H1 (cell line): ENCODE measurements at regions not wholly inside any gene's neighbourhood (a gene's known extent, or its start where the extent isn't known, plus 50 kb on each side); places are given as distances from the start of the nearest gene placed in this dataset.

Source experiments
- BRCA1 ChIP-seq: IDR thresholded peaks from 2 replicates; pipeline ENCODE4 v1.6.1; 2012; ENCODE audit warnings: low read depth, low read length, improper control_type of control experiment
- CTCF ChIP-seq, 3 experiments: IDR thresholded peaks; 1 replicate in 2 of 3; 2 replicates in 1 of 3; pipeline versions ENCODE4 v1.5.1 to v1.6.1; 2011; ENCODE audit warnings: low read length in 3 of 3, mild to moderate bottlenecking in 3 of 3, inconsistent platforms in 2 of 3, low read depth in 1 of 3, moderate library complexity in 1 of 3; ENCODE audit not compliant: insufficient read depth in 1 of 3; ENCODE audit errors: control extremely low read depth in 1 of 3
- EGR1 ChIP-seq: IDR thresholded peaks from 2 replicates; pipeline ENCODE4 v1.6.1; 2011; ENCODE audit warnings: low read depth, low read length, borderline replicate concordance
- GABPA ChIP-seq: IDR thresholded peaks from 2 replicates; pipeline ENCODE4 v1.6.1; 2011; ENCODE audit warnings: mild to moderate bottlenecking, low read length, moderate library complexity, borderline replicate concordance; ENCODE audit not compliant: insufficient read depth
- RXRA ChIP-seq: IDR thresholded peaks from 2 replicates; pipeline ENCODE4 v1.6.1; 2011; ENCODE audit warnings: low read depth, mild to moderate bottlenecking, low read length, moderate library complexity; ENCODE audit not compliant: insufficient read depth

DNA sequence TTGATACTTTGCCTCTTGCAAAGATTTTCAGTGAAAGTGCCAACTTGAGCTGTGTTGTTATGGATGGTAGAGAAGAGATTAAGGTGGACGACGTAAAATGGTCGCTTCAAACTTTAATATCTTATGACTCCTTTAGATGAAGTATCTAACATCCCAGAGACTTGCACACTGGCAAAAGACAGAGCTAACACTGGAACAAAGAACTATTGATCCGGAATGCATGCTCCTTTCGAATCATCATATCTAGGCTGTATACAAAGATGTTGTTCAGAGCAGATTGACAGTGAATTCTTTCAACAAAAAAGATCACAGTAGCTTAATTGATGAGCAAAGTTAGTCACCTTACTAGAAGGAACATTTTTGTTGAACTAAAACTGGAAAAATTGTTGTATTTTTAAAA, 592.7 kb downstream of the NXPH1 start (continued):
- TF ChIP-seq GABPA (no peak), RXRA (no peak), BRCA1 (no peak), CTCF (IDR thresholded peaks at IDR 0.05; ENCODE audit: control extremely low read depth in 1 of 3, insufficient read depth in 1 of 3, low read depth in 1 of 3, low read length in 3 of 3) (no peak), EGR1 (no peak)
- TF ChIP-seq, all 59 proteins: peak for 0
